ENCODE measurements at regions not wholly inside any gene's neighbourhood (a gene's known extent, or its start where the extent isn't known, plus 50 kb on each side); places are given as distances from the start of the nearest gene placed in this dataset.

- no peak for DNase-seq (ENCODE audit: low read depth in 2 of 2)
Measured at GRCh38 chr6:12421596-12421995, 131.4 kb downstream of the EDN1 start.

GRCh38 chr6:12422848-12423247, 132.7 kb downstream of the EDN1 start:
- DNase-seq (ENCODE audit: low read depth in 2 of 2) = no peak

GRCh38 chr6:12423832-12424231, 133.7 kb downstream of the EDN1 start:
- no peak for DNase-seq (ENCODE audit: low read depth in 2 of 2)

GRCh38 chr6:12426121-12426520, 136.0 kb downstream of the EDN1 start:
- no peak for DNase-seq (ENCODE audit: low read depth in 2 of 2)

GRCh38 chr6:12431023-12431422, 140.9 kb downstream of the EDN1 start:
- no peak for DNase-seq (ENCODE audit: low read depth in 2 of 2)

- no peak for DNase-seq (ENCODE audit: low read depth in 2 of 2)
Measured at GRCh38 chr6:12436224-12436623, 146.1 kb downstream of the EDN1 start.

- DNase-seq (ENCODE audit: low read depth in 2 of 2) = no peak
Measured at GRCh38 chr6:12436683-12437082, 146.5 kb downstream of the EDN1 start.

- DNase-seq (ENCODE audit: low read depth in 2 of 2) = no peak
Measured at GRCh38 chr6:12439296-12439695, 149.1 kb downstream of the EDN1 start.

GRCh38 chr6:12440981-12441380, 150.8 kb downstream of the EDN1 start:
- DNase-seq (ENCODE audit: low read depth in 2 of 2) = no peak

GRCh38 chr6:12442455-12442854, 152.3 kb downstream of the EDN1 start:
- no peak for DNase-seq (ENCODE audit: low read depth in 2 of 2)

- DNase-seq (ENCODE audit: low read depth in 2 of 2) = no peak
Measured at GRCh38 chr6:12446394-12446793, 156.2 kb downstream of the EDN1 start.

- no peak for DNase-seq (ENCODE audit: low read depth in 2 of 2)
Measured at GRCh38 chr6:12449447-12449846, 159.3 kb downstream of the EDN1 start.

- DNase-seq (ENCODE audit: low read depth in 2 of 2) = no peak
Measured at GRCh38 chr6:12450467-12450866, 160.3 kb downstream of the EDN1 start.

GRCh38 chr6:12456343-12456742, 166.2 kb downstream of the EDN1 start:
- DNase-seq (ENCODE audit: low read depth in 2 of 2) = no peak

GRCh38 chr6:12457094-12457493, 166.9 kb downstream of the EDN1 start:
- DNase-seq (ENCODE audit: low read depth in 2 of 2) = no peak

GRCh38 chr6:12458558-12458957, 168.4 kb downstream of the EDN1 start:
- DNase-seq (ENCODE audit: low read depth in 2 of 2) = no peak

GRCh38 chr6:12459945-12460661, 169.9 kb downstream of the EDN1 start:
- DNase-seq (ENCODE audit: low read depth in 2 of 2) = peak in 1 of 2 experiments; percentile 54

- DNase-seq (ENCODE audit: low read depth in 2 of 2) = peak in 1 of 2 experiments; percentile 40
Measured at GRCh38 chr6:12467706-12468670, 177.8 kb downstream of the EDN1 start.

GRCh38 chr6:12472601-12473038, 182.5 kb downstream of the EDN1 start:
- DNase-seq (ENCODE audit: low read depth in 2 of 2) = peak in 1 of 2 experiments; percentile 13

GRCh38 chr6:12473494-12473893, 183.3 kb downstream of the EDN1 start:
- no peak for DNase-seq (ENCODE audit: low read depth in 2 of 2)

GRCh38 chr6:12474167-12475140, 184.3 kb downstream of the EDN1 start:
- peak in 1 of 2 experiments; percentile 17 for DNase-seq (ENCODE audit: low read depth in 2 of 2)

GRCh38 chr6:12476484-12476883, 186.3 kb downstream of the EDN1 start:
- no peak for DNase-seq (ENCODE audit: low read depth in 2 of 2)
